ENCODE measurements at regions not wholly inside any gene's neighbourhood (a gene's known extent, or its start where the extent isn't known, plus 50 kb on each side); places are given as distances from the start of the nearest gene placed in this dataset.

GRCh38 chr5:30142432-30142831 lies 1051.1 kb upstream of the CDH6 start:
- Histone ChIP-seq H3K9ac (ENCODE audit: low read length in 3 of 3) (no peak overlapping the region), H3K27ac (ENCODE audit: low read depth in 2 of 2, low read length in 2 of 2) (no peak overlapping the region), H3K4me3 (ENCODE audit: low read length in 3 of 3) (no peak overlapping the region), H3K4me1 (ENCODE audit: control insufficient read depth in 2 of 3, insufficient read depth in 2 of 3, low read depth in 1 of 3, low read length in 3 of 3) (no peaks in the 10 kb centered on the region), H3K27me3 (ENCODE audit: control insufficient read depth, insufficient read depth, low read length) (no peaks in the 10 kb centered on the region), H3K36me3 (ENCODE audit: control insufficient read depth in 2 of 3, insufficient read depth in 3 of 3, low read length in 3 of 3) (no peaks in the 10 kb centered on the region), H3K9me3 (ENCODE audit: control insufficient read depth in 2 of 3, insufficient read depth in 1 of 3, low read length in 3 of 3) (no peaks in the 10 kb centered on the region)
- DNase-seq (no peak), FAIRE-seq (no peak)
- no peak for TF ChIP-seq CTCF (IDR thresholded peaks at IDR 0.05; ENCODE audit: borderline replicate concordance, extremely low read depth, insufficient read depth)
- intact Hi-C loops (cut with DNase I): no loop called here

- FAIRE-seq (no peak), DNase-seq (no peak)
- intact Hi-C loops (cut with DNase I): no loop called here
- H3K9ac ChIP-seq (ENCODE audit: low read length in 3 of 3): no peak overlapping the region
- H3K36me3 ChIP-seq (ENCODE audit: control insufficient read depth in 2 of 3, insufficient read depth in 3 of 3, low read length in 3 of 3): no peaks in the 10 kb centered on the region
- H3K9me3 ChIP-seq (ENCODE audit: control insufficient read depth in 2 of 3, insufficient read depth in 1 of 3, low read length in 3 of 3): no peaks in the 10 kb centered on the region
- H3K4me1 ChIP-seq (ENCODE audit: control insufficient read depth in 2 of 3, insufficient read depth in 2 of 3, low read depth in 1 of 3, low read length in 3 of 3): no peaks in the 10 kb centered on the region
- no peak for TF ChIP-seq CTCF (IDR thresholded peaks at IDR 0.05; ENCODE audit: borderline replicate concordance, extremely low read depth, insufficient read depth)
- no peak overlapping the region for H3K27ac ChIP-seq (ENCODE audit: low read depth in 2 of 2, low read length in 2 of 2)
- no peak overlapping the region for H3K4me3 ChIP-seq (ENCODE audit: low read length in 3 of 3)
- no peaks in the 10 kb centered on the region for H3K27me3 ChIP-seq (ENCODE audit: control insufficient read depth, insufficient read depth, low read length)
Measured at GRCh38 chr5:30121043-30121442, 1072.4 kb upstream of the CDH6 start.

- no peak for TF ChIP-seq CTCF (IDR thresholded peaks at IDR 0.05; ENCODE audit: borderline replicate concordance, extremely low read depth, insufficient read depth)
- DNase-seq (no peak), FAIRE-seq (peak; percentile 3)
- no peaks in the 10 kb centered on the region for H3K4me1 ChIP-seq (ENCODE audit: control insufficient read depth in 2 of 3, insufficient read depth in 2 of 3, low read depth in 1 of 3, low read length in 3 of 3)
- H3K4me3 ChIP-seq (ENCODE audit: low read length in 3 of 3): no peak overlapping the region
- H3K9ac ChIP-seq (ENCODE audit: low read length in 3 of 3): no peak overlapping the region
- H3K27ac ChIP-seq (ENCODE audit: low read depth in 2 of 2, low read length in 2 of 2): no peak overlapping the region
- no peaks in the 10 kb centered on the region for H3K9me3 ChIP-seq (ENCODE audit: control insufficient read depth in 2 of 3, insufficient read depth in 1 of 3, low read length in 3 of 3)
- intact Hi-C loops (cut with DNase I): no loop called here
- no peaks in the 10 kb centered on the region for H3K36me3 ChIP-seq (ENCODE audit: control insufficient read depth in 2 of 3, insufficient read depth in 3 of 3, low read length in 3 of 3)
- H3K27me3 ChIP-seq (ENCODE audit: control insufficient read depth, insufficient read depth, low read length): no peaks in the 10 kb centered on the region
Measured at GRCh38 chr5:30117135-30117534, 1076.4 kb upstream of the CDH6 start.

- TF ChIP-seq CTCF (IDR thresholded peaks at IDR 0.05; ENCODE audit: borderline replicate concordance, extremely low read depth, insufficient read depth): no peak
- H3K27me3 ChIP-seq (ENCODE audit: control insufficient read depth, insufficient read depth, low read length): no peaks in the 10 kb centered on the region
- DNase-seq: no peak
- intact Hi-C loops (cut with DNase I): no loop called here
- no peak for FAIRE-seq
- no peak overlapping the region for H3K27ac ChIP-seq (ENCODE audit: low read depth in 2 of 2, low read length in 2 of 2)
- H3K4me1 ChIP-seq (ENCODE audit: control insufficient read depth in 2 of 3, insufficient read depth in 2 of 3, low read depth in 1 of 3, low read length in 3 of 3): no peaks in the 10 kb centered on the region
- no peak overlapping the region for H3K9ac ChIP-seq (ENCODE audit: low read length in 3 of 3)
- no peaks in the 10 kb centered on the region for H3K9me3 ChIP-seq (ENCODE audit: control insufficient read depth in 2 of 3, insufficient read depth in 1 of 3, low read length in 3 of 3)
- H3K4me3 ChIP-seq (ENCODE audit: low read length in 3 of 3): no peak overlapping the region
- no peaks in the 10 kb centered on the region for H3K36me3 ChIP-seq (ENCODE audit: control insufficient read depth in 2 of 3, insufficient read depth in 3 of 3, low read length in 3 of 3)
Measured at GRCh38 chr5:30113542-30113941, 1079.9 kb upstream of the CDH6 start.
